BLaER1 (cell line): ENCODE measurements at regions not wholly inside any gene's neighbourhood (a gene's known extent, or its start where the extent isn't known, plus 50 kb on each side); places are given as distances from the start of the nearest gene placed in this dataset.

ENCODE experiments used
- H3K27ac ChIP-seq: shearing (Covaris generic); formaldehyde crosslinking; 2 replicates; pipeline ENCODE4 v1.8.1; 2022
- H3K27me3 ChIP-seq: shearing (Covaris generic); formaldehyde crosslinking; 2 replicates; pipeline ENCODE4 v1.8.1; 2022
- H3K36me3 ChIP-seq: shearing (Covaris generic); formaldehyde crosslinking; 2 replicates; pipeline ENCODE4 v1.8.1; 2022
- H3K4me1 ChIP-seq: shearing (Covaris generic); formaldehyde crosslinking; 2 replicates; pipeline ENCODE4 v1.8.1; 2022
- H3K4me2 ChIP-seq: shearing (Covaris generic); formaldehyde crosslinking; 2 replicates; pipeline ENCODE4 v1.8.1; 2022
- H3K4me3 ChIP-seq: shearing (Covaris generic); formaldehyde crosslinking; 2 replicates; pipeline ENCODE4 v1.8.1; 2022
- H3K9ac ChIP-seq: shearing (Covaris generic); formaldehyde crosslinking; 2 replicates; pipeline ENCODE4 v1.8.1; 2022
- H3K9me3 ChIP-seq: shearing (Covaris generic); formaldehyde crosslinking; 2 replicates; pipeline ENCODE4 v1.8.1; 2022
- H4K20me1 ChIP-seq: shearing (Covaris generic); formaldehyde crosslinking; 2 replicates; pipeline ENCODE4 v1.8.1; 2022
- Cebpa-rat ChIP-seq: shearing (Covaris generic); IDR thresholded peaks from 2 replicates; pipeline ENCODE4 v1.8.1; 2022

- Histone ChIP-seq H3K27ac (no peak overlapping the region), H3K4me2 (no peak overlapping the region), H3K4me1 (no peaks in the 10 kb centered on the region), H3K27me3 (no peaks in the 10 kb centered on the region), H3K9me3 (no peaks in the 10 kb centered on the region), H3K4me3 (no peak overlapping the region), H3K9ac (no peak overlapping the region), H4K20me1 (no peaks in the 10 kb centered on the region), H3K36me3 (no peaks in the 10 kb centered on the region)
- TF ChIP-seq Cebpa-rat, result no peak
These were observed 176.8 kb downstream of the TBX5 start for GRCh38 chr12:114229150-114229549.

DNA sequence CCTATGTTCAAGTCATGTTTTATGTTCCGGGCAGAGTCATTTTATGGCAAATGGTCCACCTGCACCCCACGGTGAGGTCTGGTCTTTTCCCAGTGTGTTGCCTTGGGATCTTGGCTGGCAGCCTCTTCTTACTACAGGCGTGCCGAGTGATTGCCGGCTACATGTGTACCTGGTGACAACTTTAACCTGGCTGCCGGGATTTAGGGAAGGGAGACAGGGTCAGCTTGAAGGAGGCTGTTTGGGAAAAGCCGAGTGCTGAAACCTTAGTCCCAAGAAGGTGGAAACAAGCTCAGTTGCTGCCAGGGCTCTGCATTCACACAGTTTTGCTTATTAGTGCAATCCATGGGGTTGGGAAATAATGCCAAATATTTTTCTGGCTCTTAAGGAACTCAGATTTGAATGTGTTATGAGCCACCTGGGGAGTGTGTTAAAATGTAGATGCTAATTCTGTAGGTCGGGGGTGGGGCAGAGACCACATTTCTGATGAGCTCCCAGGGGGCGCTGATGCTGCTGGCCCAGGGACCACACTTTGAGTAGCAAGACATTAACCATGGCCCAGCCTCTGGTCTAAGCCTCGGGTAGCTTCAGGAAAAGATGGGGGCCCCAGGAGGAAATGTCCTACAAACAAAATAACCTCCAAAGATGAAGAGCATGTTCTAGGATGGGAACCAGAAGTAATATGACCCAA is 179.6 kb downstream of the TBX5 start:
- no peak for TF ChIP-seq Cebpa-rat
- Histone ChIP-seq H4K20me1 (no peaks in the 10 kb centered on the region), H3K27me3 (no peaks in the 10 kb centered on the region), H3K9me3 (no peaks in the 10 kb centered on the region), H3K4me1 (no peaks in the 10 kb centered on the region), H3K9ac (no peak overlapping the region), H3K27ac (no peak overlapping the region), H3K4me3 (no peak overlapping the region), H3K4me2 (no peak overlapping the region), H3K36me3 (no peaks in the 10 kb centered on the region)

GRCh38 chr12:114221957-114222630 is 183.8 kb downstream of the TBX5 start:
- Histone ChIP-seq H3K9ac (no peak overlapping the region), H4K20me1 (no peaks in the 10 kb centered on the region), H3K4me3 (no peak overlapping the region), H3K4me2 (no peak overlapping the region), H3K27ac (no peak overlapping the region), H3K4me1 (no peaks in the 10 kb centered on the region), H3K36me3 (no peaks in the 10 kb centered on the region), H3K27me3 (no peaks in the 10 kb centered on the region), H3K9me3 (no peaks in the 10 kb centered on the region)
- TF ChIP-seq Cebpa-rat, result no peak

DNA sequence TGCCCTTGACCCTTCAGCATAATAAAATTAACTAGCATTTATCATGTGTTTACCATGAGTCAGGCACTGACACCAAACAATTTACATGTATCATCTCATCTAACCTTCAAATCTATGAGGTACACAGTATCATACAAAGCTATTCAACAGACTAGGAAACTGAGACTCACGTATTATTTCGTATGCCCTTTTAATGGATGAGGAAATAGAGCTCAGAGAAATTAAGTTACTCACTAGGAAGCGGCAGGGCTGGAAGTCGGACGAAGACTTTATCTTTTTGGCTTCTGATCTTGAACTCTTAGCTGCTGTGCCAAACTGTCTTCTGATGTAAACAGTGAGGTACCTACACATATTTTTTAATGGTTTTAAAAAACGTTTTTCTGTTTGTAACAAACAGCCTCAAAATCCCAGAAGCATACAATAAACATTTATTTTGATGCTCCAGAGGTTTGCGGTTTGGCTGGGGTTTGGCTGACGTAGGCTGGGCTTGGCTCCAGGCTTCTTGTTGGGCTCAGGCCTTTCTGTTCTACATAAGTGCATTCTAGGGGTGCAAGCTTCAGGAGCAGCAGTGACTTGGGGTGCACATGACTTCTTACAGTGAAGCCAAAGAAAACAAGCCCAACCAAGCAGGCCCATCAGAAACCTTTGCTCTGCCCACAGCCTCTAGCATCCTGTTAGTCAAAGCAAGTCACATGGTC is 184.7 kb downstream of the TBX5 start:
- Histone ChIP-seq H3K4me2 (no peak overlapping the region), H3K27ac (no peak overlapping the region), H3K36me3 (no peaks in the 10 kb centered on the region), H3K4me1 (no peaks in the 10 kb centered on the region), H3K9ac (no peak overlapping the region), H4K20me1 (no peaks in the 10 kb centered on the region), H3K9me3 (no peaks in the 10 kb centered on the region), H3K4me3 (no peak overlapping the region), H3K27me3 (no peaks in the 10 kb centered on the region)
- no peak for TF ChIP-seq Cebpa-rat

DNA sequence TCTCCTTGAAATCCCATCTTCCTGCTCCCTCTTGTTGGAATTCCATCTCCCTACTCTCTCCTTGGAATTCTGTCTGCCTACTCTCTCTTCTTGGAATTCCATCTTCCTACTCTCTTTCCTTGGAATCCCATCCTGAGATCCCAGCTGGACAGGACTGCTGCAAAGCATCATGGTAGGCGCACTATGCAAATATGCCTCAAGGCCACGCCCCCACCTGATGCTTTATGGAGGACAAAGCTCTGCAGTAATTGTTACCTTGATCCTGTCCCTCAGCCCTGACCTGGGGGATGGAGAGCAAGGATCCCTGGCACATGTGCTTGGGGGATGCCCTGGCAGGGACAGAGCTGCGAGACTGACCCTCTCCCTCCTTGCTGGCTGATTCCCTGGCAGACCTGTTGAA is 185.6 kb downstream of the TBX5 start:
- no peaks in the 10 kb centered on the region for H3K36me3 ChIP-seq
- H3K27me3 ChIP-seq, result no peaks in the 10 kb centered on the region
- H3K27ac ChIP-seq, result no peak overlapping the region
- H3K4me3 ChIP-seq, result no peak overlapping the region
- no peaks in the 10 kb centered on the region for H4K20me1 ChIP-seq
- no peak overlapping the region for H3K4me2 ChIP-seq
- H3K9ac ChIP-seq, result no peak overlapping the region
- H3K9me3 ChIP-seq, result no peaks in the 10 kb centered on the region
- no peak for TF ChIP-seq Cebpa-rat
- H3K4me1 ChIP-seq, result no peaks in the 10 kb centered on the region

- Histone ChIP-seq H3K4me1 (no peaks in the 10 kb centered on the region), H3K4me3 (no peak overlapping the region), H3K4me2 (no peak overlapping the region), H3K9me3 (no peaks in the 10 kb centered on the region), H3K27ac (no peak overlapping the region), H3K36me3 (no peaks in the 10 kb centered on the region), H4K20me1 (no peaks in the 10 kb centered on the region), H3K27me3 (no peaks in the 10 kb centered on the region), H3K9ac (no peak overlapping the region)
- no peak for TF ChIP-seq Cebpa-rat
These were observed 187.8 kb downstream of the TBX5 start for GRCh38 chr12:114218136-114218535.

DNA sequence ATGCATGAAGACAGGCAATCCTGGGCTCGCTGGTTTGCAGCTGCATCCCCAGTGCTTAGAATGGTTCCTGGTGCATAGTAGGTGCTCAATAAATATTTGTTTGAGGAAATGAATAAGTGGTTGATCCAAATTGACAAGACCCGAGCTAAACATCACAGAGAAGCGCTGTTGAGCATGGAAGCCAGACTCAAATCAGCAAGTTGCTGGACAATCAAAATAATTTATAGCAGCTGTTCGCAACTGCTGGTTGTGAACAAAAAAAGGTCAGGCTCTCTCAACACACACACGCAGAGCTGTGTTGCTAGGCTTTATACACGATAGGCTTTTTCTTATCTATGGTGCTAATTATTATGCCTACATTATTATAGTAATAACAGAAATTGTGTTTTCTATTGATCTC is 190.2 kb downstream of the TBX5 start:
- Histone ChIP-seq H3K4me2 (no peak overlapping the region), H3K9ac (no peak overlapping the region)
- no peak for TF ChIP-seq Cebpa-rat

DNA sequence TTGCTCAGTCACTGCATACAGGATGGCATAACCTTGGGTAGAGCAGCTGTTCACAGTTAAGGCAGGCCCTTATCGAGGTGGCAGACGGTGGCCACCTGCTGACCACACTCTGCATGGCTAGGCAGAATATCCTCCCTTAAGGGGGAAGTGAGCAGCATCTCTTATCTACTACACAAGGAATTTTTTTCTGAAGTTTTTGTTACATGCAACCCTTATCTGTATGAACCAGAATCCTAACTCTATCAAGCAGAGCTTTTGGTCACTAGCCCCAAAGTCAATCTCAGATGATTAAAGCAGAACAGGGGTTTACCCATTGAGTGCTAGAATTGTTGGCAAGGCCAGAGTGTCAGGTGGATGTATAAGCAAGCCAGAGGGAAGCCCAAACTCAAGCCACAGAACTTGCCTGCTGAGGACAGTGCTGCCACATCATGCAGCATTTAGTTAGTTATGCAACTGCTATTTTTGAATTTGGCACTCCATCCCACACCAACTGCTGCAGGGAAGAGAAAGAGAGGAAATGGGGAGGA is 192.8 kb downstream of the TBX5 start:
- TF ChIP-seq Cebpa-rat, result no peak
- Histone ChIP-seq H4K20me1 (no peaks in the 10 kb centered on the region), H3K27ac (no peak overlapping the region), H3K9ac (no peak overlapping the region), H3K9me3 (no peaks in the 10 kb centered on the region), H3K4me2 (no peak overlapping the region), H3K4me3 (no peak overlapping the region), H3K36me3 (no peaks in the 10 kb centered on the region), H3K4me1 (no peaks in the 10 kb centered on the region), H3K27me3 (no peaks in the 10 kb centered on the region)

More for the DNA sequence above, 190.2 kb downstream of the TBX5 start:
- Histone ChIP-seq H3K27ac (no peak overlapping the region), H3K4me3 (no peak overlapping the region), H3K4me1 (no peaks in the 10 kb centered on the region), H3K27me3 (no peaks in the 10 kb centered on the region), H3K9me3 (no peaks in the 10 kb centered on the region), H4K20me1 (no peaks in the 10 kb centered on the region), H3K36me3 (no peaks in the 10 kb centered on the region)

DNA sequence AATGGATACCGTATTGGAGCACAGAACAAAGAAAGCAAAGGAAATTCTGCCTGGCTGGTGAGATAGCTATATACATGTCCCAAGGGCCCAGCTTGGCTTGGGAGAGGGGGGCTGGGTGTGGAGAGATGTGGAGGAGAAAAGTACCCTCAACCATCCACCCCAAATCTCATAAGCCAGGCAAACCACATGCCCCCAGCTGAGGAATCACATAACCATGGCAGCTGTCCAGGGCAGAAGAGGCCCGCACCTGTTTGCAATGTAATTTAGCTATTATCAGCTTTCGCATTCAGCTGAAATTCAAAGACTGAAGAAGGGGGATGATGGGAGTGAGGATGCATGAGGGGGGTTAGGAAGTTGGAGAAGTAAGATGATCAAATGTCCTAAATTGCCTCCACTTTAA is 196.1 kb downstream of the TBX5 start:
- Histone ChIP-seq H3K36me3 (no peaks in the 10 kb centered on the region), H3K4me3 (no peak overlapping the region), H3K4me1 (no peaks in the 10 kb centered on the region), H4K20me1 (no peaks in the 10 kb centered on the region), H3K4me2 (no peak overlapping the region), H3K9me3 (no peaks in the 10 kb centered on the region), H3K27me3 (no peaks in the 10 kb centered on the region), H3K27ac (no peak overlapping the region), H3K9ac (no peak overlapping the region)
- no peak for TF ChIP-seq Cebpa-rat

DNA sequence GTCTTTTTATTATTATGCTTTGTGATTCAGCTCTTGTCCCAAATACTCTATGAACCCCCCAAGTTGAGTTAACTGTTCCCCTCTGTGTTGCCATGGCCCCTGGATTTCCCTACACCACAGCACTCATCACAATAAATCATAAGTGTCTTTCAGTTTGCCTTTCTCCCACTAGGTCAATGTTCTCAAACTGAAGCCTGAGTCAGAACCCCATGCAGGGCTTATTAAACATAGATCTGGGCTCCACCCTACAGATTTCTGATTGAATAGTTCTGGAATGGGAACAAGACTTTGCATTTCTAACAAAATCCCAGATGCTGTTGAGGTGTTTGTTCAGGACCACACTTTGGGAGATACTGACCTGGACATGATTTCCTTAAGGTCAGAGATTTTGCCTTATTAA is 199.4 kb downstream of the TBX5 start:
- Histone ChIP-seq H3K9me3 (no peaks in the 10 kb centered on the region), H3K4me3 (no peak overlapping the region), H3K27me3 (no peaks in the 10 kb centered on the region), H3K4me1 (no peaks in the 10 kb centered on the region), H3K9ac (no peak overlapping the region), H4K20me1 (no peaks in the 10 kb centered on the region), H3K36me3 (no peaks in the 10 kb centered on the region), H3K27ac (no peak overlapping the region), H3K4me2 (no peak overlapping the region)
- TF ChIP-seq Cebpa-rat, result no peak
